Fibroblast of gingiva (primary cell): ENCODE measurements at regions not wholly inside any gene's neighbourhood (a gene's known extent, or its start where the extent isn't known, plus 50 kb on each side); places are given as distances from the start of the nearest gene placed in this dataset.
"Not testable (repeated sequence)": the region's sequence is repeated elsewhere in the genome, so short reads cannot be mapped to it uniquely, and the experiment has no call there.

ENCODE experiments used
- DNase-seq: peaks from one replicate; pipeline ENCODE4 v3.0.0-alpha.2; 2011; ENCODE audit warnings: low read depth

DNA sequence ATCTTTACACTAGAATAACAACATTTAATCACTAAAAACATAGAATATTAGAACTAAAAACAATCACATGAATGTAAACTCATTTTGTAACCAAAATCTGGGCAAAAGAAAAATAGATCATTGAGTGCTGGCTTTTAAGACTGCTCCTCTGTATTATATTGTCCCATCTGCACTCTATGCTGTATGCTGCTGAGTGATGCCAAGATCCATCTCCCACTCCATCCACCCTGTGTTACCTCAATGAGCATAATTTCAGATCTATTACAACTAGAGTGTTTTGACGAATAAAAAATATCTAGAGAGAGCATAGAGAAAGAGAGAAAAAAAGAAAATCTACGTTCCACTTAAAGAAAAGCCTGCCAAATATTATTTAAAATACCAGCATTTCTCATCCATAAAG, 1060.4 kb downstream of the ZPLD1 start:
- no peak for DNase-seq

- no peak for DNase-seq
Observed at GRCh38 chr3:103499132-103499900, 1064.5 kb downstream of the ZPLD1 start.

GRCh38 chr3:103499967-103500366, 1065.2 kb downstream of the ZPLD1 start:
- no peak for DNase-seq

GRCh38 chr3:103510760-103511159, 1075.9 kb downstream of the ZPLD1 start:
- DNase-seq: no peak

- no peak for DNase-seq
Observed at GRCh38 chr3:103511891-103512290, 1077.1 kb downstream of the ZPLD1 start.

DNA sequence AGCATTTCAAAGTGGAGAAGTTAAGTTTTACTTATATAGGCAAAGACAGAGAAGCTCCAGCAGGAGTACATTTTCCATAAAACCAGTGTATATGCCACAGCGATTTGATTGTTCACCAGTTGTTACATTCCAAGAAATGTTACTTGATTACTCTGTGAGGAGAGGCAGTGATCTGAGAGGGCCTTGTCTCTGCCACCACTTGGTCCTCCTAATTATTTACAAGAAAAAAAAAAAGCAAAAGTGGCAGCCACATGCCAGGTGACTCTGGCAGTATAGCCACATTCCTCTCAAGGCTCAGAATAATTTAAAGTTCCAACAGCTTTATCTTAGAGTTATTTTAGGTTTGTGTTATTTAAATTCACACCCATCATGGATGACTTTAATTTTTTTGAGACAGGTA, 1077.8 kb downstream of the ZPLD1 start:
- no peak for DNase-seq

GRCh38 chr3:103513003-103513402, 1078.2 kb downstream of the ZPLD1 start:
- DNase-seq: no peak

DNA sequence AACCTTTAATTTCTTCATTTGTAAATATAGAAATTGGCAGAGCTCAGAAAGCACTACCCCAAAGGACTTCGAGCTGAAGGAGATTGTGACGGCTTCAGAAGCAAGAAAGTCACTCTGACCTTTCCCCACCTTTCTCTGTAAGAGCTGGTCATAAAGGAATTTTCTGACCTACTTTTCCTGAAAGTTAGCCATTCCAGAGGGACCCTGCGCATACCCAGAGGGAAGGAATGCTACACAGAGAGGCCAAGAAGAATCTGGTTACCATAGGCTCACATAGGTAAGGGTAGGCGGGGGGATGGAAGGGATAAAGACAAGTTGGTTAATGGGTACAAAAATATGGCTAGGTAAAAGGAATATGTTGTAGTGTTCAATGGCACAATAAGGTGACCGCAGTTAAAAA, 1080.3 kb downstream of the ZPLD1 start:
- no peak for DNase-seq

- no peak for DNase-seq
Observed at GRCh38 chr3:103516950-103517349, 1082.1 kb downstream of the ZPLD1 start.

GRCh38 chr3:103531327-103531726, 1096.5 kb downstream of the ZPLD1 start:
- DNase-seq: not testable (repeated sequence)

DNA sequence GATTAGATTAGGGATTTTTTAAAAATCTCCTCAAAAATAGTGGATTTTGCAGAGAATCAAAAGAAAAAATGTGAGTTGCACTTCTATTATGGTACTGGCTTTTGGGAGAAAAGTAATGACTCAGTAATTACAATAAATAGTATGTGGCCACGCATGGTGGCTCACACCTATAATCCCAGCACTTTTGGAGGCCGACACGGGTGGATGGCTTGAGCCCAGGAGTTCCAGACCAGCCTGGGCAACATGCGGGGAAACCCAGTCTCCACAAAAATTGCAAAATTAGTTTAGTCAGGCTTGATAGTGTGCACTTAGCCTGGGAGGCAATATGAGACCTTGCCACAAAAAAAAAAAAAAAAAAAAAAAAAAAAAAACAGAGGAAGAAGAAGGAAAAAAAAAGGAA, 1098.2 kb downstream of the ZPLD1 start:
- DNase-seq: no peak

GRCh38 chr3:103554451-103554850, 1119.6 kb downstream of the ZPLD1 start:
- DNase-seq: no peak

- not testable (repeated sequence) for DNase-seq
Observed at GRCh38 chr3:103564116-103564515, 1129.3 kb downstream of the ZPLD1 start.

DNA sequence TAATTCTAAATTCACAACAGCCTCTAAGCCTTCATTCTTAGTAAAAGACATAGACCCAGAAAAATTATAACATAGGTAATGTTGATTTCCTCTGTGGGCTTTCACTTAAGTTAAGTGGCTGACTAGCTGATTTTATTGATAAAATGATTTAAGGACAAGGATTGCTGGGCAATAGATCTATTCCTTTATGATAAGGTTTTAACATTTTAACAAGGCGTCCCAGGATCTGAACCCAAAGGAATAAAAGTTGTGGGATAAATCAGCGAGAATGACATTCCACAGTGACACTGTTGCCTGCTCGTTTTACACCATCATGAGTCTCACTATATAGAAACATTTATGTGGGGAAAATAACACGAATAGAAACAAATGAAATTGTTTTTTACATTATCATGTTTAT, 1151.0 kb downstream of the ZPLD1 start:
- DNase-seq: no peak

DNA sequence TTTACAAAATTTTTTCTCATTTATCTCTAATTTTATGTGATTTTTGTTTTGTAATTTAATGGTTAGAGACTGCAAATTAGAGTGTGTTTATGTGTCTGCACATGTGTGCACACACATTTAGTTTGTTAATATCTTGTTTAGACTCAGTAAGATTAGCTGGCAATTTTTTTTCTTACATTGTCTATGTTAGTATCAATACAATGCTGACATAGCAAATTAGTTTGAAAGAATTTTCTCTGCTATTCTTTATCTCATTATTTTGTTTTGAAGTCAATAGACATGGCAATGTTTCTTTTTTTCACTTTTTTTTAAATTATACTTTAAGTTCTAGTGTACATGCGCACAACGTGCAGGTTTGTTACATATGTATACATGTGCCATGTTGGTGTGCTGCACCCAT, 1155.0 kb downstream of the ZPLD1 start:
- DNase-seq: no peak

GRCh38 chr3:103600844-103601243, 1166.0 kb downstream of the ZPLD1 start:
- no peak for DNase-seq

- no peak for DNase-seq
Observed at GRCh38 chr3:103601666-103602065, 1166.9 kb downstream of the ZPLD1 start.

GRCh38 chr3:103609472-103609871, 1174.7 kb downstream of the ZPLD1 start:
- DNase-seq: no peak

GRCh38 chr3:103613397-103614156, 1178.8 kb downstream of the ZPLD1 start:
- DNase-seq: no peak

- no peak for DNase-seq
Observed at GRCh38 chr3:103614719-103615118, 1179.9 kb downstream of the ZPLD1 start.

DNA sequence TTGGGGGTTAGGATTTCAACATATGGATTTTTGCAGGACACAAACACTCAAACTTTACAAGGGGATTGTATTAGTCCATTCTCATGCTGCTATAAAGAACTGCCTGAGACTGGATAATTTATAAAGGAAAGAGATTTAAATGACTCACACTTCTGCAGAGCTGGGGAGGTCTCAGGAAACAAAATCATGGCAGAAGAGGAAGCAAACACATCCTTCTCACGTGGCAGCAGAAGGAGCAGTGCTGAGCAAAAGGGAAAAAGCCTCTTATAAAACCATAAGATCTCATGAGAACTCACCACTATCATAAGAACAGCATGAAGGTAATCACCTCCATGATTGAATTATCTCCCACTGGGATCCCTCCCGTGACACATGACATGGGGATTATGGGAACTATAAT, 1183.1 kb downstream of the ZPLD1 start:
- no peak for DNase-seq

GRCh38 chr3:103624271-103624670, 1189.5 kb downstream of the ZPLD1 start:
- DNase-seq: no peak

DNA sequence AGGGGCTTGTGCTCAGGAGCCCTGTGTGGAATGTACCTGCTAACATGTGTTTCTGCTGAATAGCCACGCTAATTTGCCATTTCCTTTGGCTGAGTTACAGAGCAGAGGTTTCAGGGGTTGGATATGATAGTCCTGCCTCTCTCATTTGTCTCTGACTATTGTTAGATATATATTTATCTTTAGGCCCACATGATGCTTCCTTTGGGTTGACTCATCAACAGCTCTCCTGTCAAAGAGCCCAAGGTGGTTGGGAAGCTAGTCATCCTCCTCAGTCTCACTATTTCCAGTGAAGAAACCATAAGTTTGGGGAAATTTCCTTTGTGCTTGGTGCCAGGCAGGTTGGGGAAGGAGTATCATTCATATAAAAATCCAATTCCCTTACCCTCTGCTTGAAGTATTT, 1194.6 kb downstream of the ZPLD1 start:
- DNase-seq: no peak

- no peak for DNase-seq
Observed at GRCh38 chr3:103644450-103644849, 1209.6 kb downstream of the ZPLD1 start.
